GM21367 (cell line): ENCODE measurements at regions not wholly inside any gene's neighbourhood (a gene's known extent, or its start where the extent isn't known, plus 50 kb on each side); places are given as distances from the start of the nearest gene placed in this dataset.

Experiments used
- ATAC-seq: cut with Tn5 transposase; IDR thresholded peaks from one replicate; pipeline ENCODE4 v1.9.1; 2021; ENCODE audit not compliant: unreplicated experiment

GRCh38 chr13:108360139-108360538 is 90.6 kb downstream of the TNFSF13B start:
- no peak for ATAC-seq

GRCh38 chr13:108361769-108362168 is 92.3 kb downstream of the TNFSF13B start:
- no peak for ATAC-seq

- no peak for ATAC-seq
Measured at GRCh38 chr13:108363666-108364065, 94.1 kb downstream of the TNFSF13B start.

- ATAC-seq: no peak
Measured at GRCh38 chr13:108365255-108365654, 95.7 kb downstream of the TNFSF13B start.

GRCh38 chr13:108368250-108368905 is 98.9 kb downstream of the TNFSF13B start:
- ATAC-seq: no peak

- no peak for ATAC-seq
Measured at GRCh38 chr13:108369412-108369811, 99.9 kb downstream of the TNFSF13B start.

GRCh38 chr13:108375034-108375433 is 105.5 kb downstream of the TNFSF13B start:
- ATAC-seq: no peak

GRCh38 chr13:108375772-108376171 is 106.3 kb downstream of the TNFSF13B start:
- ATAC-seq: no peak

- ATAC-seq: no peak
Measured at GRCh38 chr13:108376308-108376707, 106.8 kb downstream of the TNFSF13B start.

- no peak for ATAC-seq
Measured at GRCh38 chr13:108377646-108378206, 108.2 kb downstream of the TNFSF13B start.

GRCh38 chr13:108383667-108384066 is 114.1 kb downstream of the TNFSF13B start:
- ATAC-seq: no peak

GRCh38 chr13:108387156-108387555 is 117.6 kb downstream of the TNFSF13B start:
- ATAC-seq: no peak

GRCh38 chr13:108402850-108403249 is 133.3 kb downstream of the TNFSF13B start:
- ATAC-seq: no peak

GRCh38 chr13:108407495-108407894 is 138.0 kb downstream of the TNFSF13B start:
- peak; percentile 45 for ATAC-seq

GRCh38 chr13:108408672-108409071 is 139.2 kb downstream of the TNFSF13B start:
- ATAC-seq: no peak

- no peak for ATAC-seq
Measured at GRCh38 chr13:108409730-108410129, 140.2 kb downstream of the TNFSF13B start.

- ATAC-seq: no peak
Measured at GRCh38 chr13:108419768-108420167, 150.2 kb downstream of the TNFSF13B start.

GRCh38 chr13:108425056-108425455 is 155.5 kb downstream of the TNFSF13B start:
- no peak for ATAC-seq

GRCh38 chr13:108426893-108427292 is 157.4 kb downstream of the TNFSF13B start:
- ATAC-seq: no peak

- ATAC-seq: no peak
Measured at GRCh38 chr13:108427355-108427754, 157.8 kb downstream of the TNFSF13B start.

- no peak for ATAC-seq
Measured at GRCh38 chr13:108428691-108429090, 159.2 kb downstream of the TNFSF13B start.

- ATAC-seq: no peak
Measured at GRCh38 chr13:108433976-108434755, 164.6 kb downstream of the TNFSF13B start.
